Activated CD4-positive, CD25-positive, alpha-beta regulatory T cell (primary cell): ENCODE measurements at regions not wholly inside any gene's neighbourhood (a gene's known extent, or its start where the extent isn't known, plus 50 kb on each side); places are given as distances from the start of the nearest gene placed in this dataset.

Experiments used
- DNase-seq, 4 experiments: peaks; one replicate each; lab custom pipeline; 2025; lab: John Stamatoyannopoulos, UW

DNA sequence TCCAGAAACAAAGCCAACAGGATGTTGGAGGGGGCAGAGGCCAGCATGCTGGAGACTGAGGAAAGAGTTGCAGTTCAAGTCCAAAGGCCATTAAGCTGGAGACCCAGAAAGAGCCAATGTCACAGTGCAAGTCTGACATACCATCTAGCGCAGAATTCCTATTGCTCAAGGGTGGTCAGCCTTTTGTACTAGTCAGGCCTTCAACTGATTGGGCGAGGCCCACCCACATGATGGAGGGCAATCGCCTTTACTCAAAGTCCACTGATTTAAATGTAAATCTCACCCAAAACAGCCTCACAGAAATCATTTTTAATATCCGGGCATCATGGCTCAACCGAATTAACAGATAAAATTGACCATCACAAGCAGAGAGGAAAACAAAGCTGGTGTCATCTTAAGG lies 113.9 kb downstream of the RCN1 start:
- DNase-seq, result no peak

GRCh38 chr11:32210556-32210955 lies 119.7 kb downstream of the RCN1 start:
- DNase-seq, result no peak

DNA sequence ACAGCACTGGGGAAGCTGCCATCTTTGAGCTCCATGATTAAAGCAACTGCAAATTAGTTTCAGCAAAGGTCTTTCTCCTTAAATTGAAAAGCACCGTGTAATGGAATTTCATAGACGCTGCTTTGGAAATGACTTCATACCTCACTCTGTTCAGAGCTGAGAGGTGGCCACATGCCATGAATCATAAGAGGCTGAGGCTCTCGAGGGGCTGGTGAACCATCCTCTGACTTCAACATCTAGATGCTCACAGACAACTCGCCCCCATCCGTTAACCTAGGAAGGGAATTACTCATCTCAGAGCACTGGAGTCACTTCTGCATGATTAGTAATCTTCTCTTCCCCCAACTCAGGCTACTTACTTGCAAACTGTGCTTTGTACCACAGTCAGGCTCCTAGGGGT lies 122.3 kb downstream of the RCN1 start:
- no peak for DNase-seq

DNA sequence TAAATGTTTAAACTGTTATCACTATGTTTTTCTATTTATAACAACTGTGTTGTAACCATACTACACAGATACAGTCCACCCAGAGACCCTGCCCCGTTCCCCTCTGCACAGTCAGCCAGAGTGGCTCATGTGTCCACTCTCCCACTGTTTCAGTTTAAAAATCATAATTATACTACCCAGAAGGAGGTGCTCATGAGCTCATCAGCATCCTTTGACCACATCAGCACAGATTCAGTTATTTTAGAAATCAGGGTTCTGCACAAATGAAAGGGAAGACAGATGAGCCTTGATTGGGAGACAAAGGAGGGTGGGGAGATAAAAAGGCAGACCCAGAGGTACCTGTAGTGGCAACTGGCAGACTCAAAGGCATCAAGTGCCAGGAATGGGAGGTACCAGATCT lies 124.3 kb downstream of the RCN1 start:
- DNase-seq, result no peak

DNA sequence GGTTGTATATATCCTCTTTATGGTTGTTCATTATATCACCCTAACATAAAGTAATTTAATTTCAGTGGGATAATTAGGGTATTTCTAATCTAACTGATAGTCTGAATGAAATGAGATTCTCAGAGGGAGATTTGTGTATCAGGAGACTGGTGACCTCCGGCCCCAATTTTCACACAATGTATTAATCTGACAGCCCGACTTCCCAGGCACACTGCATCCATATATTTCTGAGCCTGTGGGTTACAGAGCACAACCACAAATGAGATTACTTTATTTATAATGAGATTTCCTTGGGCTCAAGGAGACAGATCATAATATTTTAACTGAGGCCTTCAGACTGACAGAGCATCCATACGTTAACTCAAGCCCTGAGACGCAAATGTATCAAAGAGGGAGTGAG lies 125.9 kb downstream of the RCN1 start:
- DNase-seq, result no peak

DNA sequence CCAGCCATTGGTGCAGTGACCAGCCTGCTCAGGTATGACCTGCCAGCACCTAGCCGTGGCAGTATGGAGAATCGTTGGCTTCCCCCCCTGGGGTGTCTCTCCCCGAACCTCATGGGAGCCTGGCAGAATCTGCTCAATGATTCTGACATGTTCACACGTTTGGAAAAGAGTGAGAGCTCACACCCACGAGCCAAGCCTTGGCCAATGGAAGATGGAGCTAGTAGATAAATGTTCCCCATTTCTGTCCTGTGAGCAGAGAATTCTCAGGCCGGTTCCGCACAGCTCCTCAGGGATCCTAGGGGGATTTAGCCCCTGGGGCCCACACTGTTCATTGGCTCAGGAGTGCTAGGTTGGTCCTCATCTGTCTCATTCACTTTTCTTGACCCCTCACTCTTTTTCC lies 128.4 kb downstream of the RCN1 start:
- DNase-seq, result no peak

DNA sequence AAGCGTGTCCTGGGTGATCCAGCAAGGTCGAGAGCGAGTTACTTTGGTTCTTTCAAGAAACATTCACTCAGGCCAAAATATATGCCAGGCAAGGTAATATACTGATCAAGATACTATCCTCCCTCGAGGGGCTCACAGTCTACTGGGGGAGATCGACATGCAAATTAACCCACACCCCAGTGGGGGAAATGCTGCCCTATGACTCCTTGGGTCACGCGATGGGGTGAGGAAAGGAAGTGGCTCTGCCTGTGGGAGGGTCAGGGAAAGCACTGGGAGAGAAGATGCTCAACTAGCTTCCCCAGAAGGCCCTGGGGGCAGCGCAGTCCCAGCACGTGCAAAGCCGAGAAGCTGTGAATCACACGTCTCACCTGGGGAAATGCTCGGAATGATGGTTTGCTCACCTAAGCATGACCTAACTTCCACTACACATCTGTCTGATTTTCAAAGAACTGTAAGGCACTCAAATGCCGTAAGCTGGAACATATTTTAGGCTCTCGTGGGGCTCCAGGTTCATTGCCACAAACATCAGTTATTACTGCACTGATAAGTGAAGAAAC lies 130.7 kb downstream of the RCN1 start:
- DNase-seq, result no peak

DNA sequence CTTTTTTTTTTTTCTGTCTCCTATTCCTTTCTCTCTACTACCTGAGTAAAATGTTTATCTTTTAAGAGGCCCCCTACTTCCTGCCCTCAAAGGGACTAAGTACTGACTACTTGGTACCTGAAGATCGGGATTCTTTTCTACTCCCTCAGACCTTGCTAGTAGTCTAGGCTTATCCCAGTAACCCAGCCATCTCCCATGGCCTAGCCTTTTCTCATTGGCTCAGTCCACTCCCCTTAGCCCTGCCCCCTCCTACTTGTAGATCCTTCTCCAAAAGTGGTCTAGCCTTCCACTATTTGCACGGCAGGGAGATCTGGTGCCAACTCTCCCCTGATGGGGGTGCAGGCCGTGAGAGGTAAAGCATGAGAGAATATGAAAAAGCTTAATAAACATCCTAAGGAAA lies 133.7 kb downstream of the RCN1 start:
- no peak for DNase-seq

DNA sequence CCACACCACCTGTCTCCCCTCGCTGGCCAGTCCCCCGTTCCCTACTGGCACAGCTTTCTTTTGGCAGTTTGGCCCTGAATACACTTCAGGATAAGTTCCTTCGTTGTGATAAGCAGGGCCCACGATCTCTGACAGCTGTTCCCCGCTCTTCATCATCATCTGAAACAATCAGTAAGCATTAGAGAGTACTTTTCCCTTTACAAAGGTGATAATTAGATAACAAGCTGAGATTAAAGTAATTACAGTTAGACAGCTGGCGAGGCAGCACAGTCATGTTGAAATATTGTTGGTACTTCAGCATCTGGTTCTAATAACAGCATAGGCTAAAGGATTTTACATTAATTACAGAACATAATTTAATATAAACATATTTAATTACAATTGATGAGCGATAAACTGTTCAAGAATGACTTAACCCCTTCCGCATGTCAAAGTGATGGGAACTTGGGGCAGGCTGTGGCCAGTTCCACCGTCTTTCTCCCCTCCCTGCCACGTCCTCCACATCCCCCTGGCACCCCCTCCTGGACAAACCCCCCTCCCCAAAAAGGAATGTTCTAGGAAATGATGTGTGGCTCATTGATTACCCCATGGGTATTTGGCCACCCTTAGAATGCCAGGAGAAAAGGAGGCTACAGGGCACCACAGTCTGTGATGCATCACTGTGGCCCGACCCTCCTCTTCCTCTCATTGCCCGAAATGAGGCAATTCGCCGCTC lies 134.9 kb downstream of the RCN1 start:
- no peak for DNase-seq

DNA sequence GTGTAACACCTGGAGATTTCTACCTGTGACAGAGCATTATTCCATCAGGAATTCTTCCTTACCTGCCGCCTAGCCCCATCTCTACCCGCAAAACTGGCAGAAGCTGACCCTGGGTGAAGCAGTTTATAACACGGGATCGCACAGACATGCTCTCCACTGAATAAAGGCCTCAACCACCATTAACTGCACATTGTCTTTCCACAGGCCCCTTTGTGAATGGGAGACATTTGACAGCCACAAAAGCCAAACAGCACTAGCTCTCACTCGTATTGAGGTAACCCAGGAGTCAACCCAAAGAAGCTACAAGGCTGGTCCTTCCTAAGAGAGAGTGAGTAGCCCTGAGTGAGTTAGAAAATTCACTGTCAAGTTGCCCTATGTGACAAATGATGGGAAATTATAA lies 135.6 kb downstream of the RCN1 start:
- no peak for DNase-seq

DNA sequence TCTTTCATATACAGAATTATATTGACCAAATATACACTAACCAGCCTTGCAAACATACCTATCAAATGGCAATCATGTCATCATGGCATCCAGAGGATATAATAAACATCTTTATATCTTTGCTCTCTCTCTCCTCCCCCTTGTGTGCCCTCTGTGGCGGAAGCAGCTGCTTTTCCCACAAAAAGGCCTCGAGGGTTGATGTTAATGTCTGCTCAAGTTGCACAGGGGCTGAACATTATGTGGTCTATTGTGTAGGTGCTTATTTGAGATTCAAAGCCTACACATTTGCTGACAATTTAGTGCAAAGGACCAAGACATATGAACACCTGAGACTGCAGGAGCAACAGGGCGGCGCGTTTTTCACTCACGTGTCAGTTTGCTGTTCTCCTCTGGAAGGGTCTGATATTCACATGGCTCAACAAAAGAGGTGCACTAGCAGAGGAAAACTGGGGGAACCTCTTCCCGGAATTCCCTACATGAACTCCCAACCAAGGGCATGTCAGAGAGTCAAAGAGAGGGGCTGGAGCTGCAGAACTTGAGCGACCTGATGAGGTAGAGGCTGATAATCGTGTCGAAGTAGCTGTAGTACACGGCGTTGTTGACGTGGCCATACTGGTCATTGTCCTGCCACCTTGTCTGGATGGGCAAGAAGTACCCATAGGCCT lies 138.8 kb downstream of the RCN1 start:
- DNase-seq, result no peak

DNA sequence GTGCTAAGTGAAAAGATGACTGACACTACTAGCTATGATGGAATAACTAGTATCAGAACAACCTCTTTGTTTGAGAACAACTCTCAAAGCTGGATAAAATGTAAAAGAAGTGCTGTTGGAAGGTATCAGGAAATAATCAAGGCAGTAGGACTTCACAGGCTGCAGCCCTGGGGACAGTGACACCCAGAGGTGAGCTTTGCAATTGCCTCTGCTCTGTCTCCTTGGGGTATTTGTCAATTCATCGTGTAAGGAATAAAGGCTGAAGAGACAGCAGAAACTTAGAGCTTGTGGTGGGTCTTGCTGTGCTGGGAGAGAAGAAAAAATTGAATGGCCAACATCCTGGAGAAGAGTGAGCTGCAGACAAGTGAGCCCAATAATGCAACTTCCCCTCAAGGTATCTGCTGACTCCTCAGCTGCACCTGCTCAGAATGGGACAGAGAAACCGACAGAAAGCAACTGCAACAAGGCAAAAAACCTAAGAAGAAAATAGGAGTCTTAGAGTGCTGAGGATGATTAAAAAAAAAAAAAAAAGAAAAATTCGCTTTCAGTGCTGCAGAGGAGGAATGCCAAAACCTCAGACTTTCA lies 141.1 kb downstream of the RCN1 start:
- no peak for DNase-seq

DNA sequence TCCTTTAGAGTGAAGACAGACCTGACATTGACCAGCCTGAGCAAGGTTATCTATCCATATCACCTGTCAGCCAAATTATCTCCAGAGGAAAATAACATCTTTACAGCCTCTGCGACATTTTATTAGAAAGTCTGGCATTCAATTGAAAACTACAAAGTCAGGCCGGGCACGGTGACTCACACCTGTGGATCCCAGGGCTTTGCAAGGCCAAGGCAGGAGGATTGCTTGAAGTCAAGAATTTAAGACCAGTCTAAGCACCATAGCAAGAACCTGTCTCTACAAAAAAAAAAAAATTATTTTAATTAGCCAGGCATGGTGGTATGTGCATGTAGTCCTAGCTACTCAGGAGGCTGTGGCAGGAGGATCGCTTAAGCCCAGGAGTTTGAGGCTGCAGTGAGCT lies 141.6 kb downstream of the RCN1 start:
- no peak for DNase-seq

DNA sequence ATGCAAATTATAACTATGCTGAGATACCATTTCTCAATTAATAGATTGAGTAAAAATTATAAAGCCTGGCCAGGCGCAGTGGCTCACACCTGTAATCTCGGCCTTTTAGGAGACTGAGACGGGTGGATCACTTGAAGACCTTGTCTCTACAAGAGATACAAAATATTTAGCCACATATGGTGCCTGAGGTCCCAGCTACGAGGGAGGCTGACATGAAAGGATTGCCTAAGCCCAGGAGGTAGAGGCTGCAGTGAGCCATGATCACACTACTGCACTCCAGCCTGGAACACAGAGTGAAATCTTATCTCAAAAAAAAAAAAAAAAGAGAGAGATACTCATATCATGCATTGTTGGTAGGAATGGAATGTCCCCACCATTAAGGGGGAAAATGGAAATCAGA lies 142.4 kb downstream of the RCN1 start:
- no peak for DNase-seq

- no peak for DNase-seq
These were observed 143.1 kb downstream of the RCN1 start for GRCh38 chr11:32233928-32234327.

- no peak for DNase-seq
These were observed 153.6 kb downstream of the RCN1 start for GRCh38 chr11:32244453-32244852.

DNA sequence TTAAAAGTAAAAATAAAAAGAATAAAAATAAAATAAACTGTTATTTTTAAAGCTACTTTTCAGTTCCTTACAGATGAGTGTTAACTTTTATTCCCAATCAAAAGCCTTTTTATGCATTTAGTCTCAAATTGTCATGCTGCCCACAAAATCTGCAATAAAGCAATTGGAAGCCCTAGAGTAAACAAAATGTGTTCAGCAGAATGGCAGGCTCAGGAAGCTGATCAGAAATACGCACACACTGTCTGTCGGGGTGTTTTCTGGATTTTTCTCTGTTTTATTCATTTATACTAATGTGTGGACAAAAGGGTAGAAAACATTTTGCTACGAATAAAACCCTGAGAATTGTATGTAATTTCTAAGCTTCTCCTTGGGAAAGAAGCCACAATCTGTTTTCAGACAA lies 162.8 kb downstream of the RCN1 start:
- no peak for DNase-seq

DNA sequence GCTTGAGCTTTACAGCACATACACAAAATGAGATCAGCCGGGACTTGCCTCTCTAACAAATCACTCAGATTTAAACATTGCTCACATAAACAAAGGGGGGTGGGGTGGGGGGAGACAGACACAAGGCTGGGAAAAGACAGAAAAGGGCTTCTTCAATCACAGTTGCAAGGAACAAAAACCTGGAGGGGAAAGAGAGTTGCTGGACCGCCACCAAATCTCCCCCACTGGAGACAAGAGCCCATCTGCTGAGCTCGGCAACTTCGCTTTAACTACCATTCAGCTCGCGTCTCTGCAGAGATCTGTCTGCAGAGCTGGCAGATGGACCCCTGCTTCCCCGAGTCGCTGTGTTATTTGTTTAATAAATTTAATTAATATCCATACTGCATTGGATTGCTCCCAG lies 165.0 kb downstream of the RCN1 start:
- no peak for DNase-seq

- no peak for DNase-seq
These were observed 165.6 kb downstream of the RCN1 start for GRCh38 chr11:32256466-32256865.

- DNase-seq, result no peak
These were observed 168.8 kb downstream of the RCN1 start for GRCh38 chr11:32259641-32260081.

DNA sequence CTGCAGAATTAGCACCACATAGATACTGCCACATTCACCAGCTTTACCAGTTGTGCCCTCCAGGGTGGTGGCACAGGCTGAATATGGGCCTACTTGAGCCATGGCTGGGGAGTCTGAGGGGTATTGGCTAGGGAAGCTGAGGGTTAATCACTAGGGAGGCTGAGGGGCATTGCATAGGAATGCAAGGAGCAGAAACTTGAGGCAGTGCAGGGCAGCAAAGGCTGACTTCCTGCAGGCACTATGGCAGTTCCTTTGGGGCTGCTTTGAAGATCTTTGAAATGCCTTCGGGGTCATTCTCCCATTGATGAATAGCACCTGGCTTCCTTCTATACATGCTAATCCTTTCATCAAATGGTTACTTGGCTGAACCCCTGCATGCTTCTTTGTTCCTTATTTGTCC lies 171.5 kb downstream of the RCN1 start:
- no peak for DNase-seq

GRCh38 chr11:32265911-32266310 lies 169.4 kb downstream of the WT1 start:
- no peak for DNase-seq

- no peak for DNase-seq
These were observed 168.7 kb downstream of the WT1 start for GRCh38 chr11:32266601-32267000.
